HG03108 (cell line): ENCODE measurements at regions not wholly inside any gene's neighbourhood (a gene's known extent, or its start where the extent isn't known, plus 50 kb on each side); places are given as distances from the start of the nearest gene placed in this dataset.

ENCODE experiments used
- ATAC-seq: cut with Tn5 transposase; IDR thresholded peaks from one replicate; pipeline ENCODE4 v1.9.1; 2021; ENCODE audit warnings: moderate library complexity; ENCODE audit not compliant: unreplicated experiment

DNA sequence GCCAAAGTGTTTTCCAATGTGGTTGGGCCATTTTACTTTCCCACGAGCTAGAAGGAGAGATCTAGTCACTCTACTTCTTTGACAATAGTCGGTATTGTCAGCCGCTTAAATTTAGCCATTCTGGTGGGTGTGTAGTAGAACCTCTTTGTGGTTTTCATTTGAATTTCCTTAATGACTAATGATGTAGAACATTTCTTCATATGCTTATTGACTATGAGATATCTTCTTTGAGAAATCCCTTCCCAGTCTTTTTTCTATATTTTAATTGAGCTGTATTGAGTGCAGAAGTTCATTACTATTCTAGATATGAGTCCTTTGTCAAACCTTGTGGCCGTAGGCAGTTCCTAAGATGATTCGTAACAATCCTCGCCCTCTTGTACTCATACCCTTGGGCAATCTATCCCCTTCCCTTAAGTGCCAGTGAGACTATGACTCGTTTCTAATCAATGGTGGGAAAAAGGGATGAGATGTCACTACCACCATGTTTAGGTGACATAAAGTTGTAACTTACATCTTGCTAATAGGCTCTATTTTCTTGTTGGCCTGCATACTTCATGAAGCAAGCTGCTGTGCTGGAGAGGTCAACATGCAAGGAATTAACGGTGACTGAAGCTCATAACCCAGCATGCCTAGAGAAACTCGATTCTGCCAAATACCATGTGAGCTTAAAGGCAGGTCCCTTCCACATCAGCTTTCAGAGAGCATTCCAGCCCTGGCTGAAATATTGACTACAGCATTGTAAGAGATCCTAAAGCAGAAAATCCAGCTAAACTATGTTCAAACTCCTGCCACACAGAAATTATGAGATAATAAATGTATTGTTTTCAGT is 817.9 kb upstream of the SOX9 start:
- ATAC-seq, result no peak

DNA sequence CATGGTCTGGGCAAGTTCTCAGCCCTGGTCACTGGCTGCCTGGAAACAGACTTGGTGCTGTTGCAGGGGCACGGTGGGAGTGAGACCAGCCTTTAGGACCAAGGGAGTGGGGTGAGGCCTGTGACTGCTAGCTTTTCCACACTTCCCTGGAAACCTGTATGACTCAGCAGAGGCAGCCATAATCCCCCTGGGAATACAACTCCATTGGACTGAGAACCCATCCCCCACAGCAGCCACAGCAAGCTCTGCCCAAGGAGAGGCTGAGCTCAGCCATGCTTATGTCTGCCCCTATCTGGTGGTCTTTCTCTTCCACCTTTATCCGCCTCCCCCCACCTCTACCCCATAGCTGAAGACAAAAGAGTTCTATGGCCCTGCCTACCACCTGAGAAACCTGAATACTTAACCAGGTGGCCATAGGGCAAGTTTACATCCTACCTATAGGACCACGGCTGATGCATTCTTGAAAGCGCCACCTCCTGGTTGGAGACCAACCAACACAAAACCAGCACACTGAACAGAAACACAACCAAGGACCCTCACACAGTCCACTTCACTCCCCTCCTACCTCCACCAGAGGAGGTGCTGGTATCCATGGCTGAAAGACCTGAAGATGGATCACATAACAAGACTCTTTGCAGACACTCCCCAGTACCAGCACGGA is 816.2 kb upstream of the SOX9 start:
- no peak for ATAC-seq

DNA sequence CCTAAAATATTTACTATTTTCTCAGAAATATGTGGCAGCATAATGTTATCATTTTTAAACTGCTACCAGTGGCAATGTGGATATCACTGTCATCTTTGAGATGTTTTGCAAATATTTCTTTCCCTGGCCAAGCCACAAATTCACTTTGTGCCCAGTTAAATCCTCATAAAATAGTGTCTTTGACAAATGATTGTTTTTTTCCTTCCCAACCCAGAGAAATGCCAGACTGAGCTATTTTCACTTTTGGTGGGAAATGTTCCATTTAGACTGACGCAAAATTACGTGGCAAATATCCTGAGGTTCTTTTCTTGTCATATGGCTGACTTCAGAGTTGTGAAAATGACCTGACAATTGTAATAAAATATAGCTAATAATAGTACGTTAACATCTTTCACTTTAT is 807.0 kb upstream of the SOX9 start:
- ATAC-seq, result no peak

DNA sequence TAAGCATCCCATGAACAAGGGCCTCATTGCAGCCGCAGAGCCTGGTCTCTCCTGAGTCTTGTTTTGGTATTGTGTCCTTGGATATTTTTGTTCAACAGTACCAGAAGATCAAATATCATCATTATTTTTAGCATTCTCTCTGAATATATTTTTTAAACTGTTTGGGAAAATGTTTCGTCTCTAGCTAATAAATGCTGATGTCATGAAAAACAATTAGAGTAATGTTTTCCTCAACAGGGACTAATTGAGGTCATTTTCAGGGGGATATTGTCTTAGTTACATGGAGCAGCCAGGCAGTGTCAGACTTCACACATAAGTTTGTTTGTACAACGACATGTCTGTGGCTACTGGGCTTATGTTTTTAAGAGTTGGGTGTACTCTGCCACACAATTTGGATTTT is 805.3 kb upstream of the SOX9 start:
- ATAC-seq, result no peak

DNA sequence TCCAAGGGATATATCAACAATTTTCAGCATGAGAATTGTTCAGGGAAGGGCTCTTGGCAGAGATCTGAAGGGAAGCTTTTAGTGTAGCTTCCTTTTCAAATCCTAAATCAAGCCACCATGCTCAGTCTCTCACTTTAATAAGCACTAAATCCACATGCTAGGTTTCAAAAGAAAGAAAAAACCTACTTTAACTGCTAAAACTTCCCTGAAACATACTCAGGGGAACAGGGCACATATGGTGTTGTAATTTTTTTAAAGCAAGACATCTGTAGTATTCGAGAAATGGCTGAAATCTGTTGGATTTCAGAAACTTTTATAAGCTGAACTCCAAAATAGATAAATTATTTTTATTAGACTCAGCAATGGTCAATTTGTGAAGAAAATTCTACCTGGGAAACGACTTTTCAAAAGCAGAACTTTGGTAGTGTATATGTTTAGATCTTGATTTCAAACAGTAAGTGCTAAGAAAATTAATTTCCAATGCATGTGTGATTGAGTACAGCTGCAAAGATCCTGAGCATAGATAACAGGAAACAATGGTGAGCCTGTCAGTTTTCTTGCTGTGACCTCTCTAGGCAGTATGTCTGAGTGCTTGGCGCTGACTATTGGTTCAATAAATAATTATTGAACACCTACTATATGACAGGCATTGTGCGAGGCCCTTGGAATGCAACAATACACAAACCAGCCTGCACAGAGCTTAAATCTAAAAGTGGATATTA is 804.5 kb upstream of the SOX9 start:
- ATAC-seq, result no peak

DNA sequence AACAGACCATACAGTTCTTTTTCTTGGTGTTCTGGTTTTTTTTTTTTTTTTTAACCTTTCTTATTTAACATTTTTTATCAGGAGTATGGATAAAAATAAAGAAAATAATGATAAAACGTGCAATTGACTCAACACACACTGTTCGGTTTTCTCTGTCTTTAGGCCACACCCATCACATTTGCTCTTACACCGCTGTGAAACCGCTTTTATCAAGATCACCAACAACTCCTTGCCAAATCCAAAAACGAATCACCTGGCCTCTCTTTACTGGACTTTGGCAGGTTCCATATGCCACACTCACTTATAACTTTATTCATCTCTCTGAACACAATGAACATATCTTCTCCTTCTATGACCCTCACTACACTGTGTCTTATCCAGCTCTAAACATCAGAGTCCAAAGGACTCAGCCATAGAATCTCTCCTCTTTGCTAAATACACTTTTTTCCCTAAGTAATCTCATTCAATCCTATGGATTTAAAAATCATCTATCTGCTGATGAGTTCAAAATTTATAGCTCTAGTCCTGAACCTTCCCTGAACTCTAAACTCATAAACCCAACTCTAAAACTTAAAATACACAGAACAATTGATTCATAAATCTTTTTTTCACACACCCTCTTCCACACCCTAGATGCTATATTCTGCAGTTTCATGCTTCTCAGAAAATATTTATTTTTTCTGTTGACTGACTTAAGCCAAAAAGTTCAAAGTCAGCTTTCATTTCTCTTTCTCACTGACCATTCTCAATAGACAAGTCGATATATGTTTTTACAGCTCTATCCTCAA is 800.6 kb upstream of the SOX9 start:
- no peak for ATAC-seq

DNA sequence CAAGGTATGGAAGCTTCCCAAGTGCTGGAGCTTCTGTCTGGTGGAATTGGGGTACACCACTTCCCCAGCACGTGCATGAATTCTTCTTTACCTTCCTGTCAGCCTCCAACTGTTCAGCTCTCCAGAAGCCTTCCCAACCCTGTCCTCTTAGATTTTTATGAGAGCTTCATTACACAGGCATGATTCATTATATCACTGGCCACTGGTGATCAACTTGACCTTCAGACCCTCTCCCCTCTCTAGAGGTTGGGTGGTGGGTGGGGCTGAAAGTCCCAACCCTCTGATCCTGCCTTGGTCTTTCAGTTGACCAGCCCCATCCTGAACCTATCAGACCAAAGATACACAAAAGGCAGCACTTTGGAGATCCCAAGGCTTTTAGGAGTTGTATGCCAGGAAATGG is 795.7 kb upstream of the SOX9 start:
- ATAC-seq, result no peak

DNA sequence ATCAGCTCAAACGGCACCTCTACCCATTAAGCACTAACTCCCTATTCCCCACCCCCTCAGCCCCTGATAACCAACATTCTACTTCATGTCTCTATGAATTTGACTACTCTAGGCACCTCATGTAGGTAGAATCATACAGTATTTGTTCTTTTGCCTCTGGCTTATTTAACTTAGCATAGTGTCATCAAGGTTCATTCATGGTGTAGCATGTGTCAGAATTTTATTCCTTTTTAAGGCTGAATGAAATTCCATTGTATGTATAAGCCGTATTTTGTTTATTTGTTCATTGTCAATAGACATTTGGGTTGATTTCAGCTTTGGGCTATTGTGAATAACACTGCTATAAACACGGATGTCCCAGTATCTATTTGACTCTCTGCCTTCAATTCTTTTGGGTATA is 794.9 kb upstream of the SOX9 start:
- ATAC-seq, result no peak

DNA sequence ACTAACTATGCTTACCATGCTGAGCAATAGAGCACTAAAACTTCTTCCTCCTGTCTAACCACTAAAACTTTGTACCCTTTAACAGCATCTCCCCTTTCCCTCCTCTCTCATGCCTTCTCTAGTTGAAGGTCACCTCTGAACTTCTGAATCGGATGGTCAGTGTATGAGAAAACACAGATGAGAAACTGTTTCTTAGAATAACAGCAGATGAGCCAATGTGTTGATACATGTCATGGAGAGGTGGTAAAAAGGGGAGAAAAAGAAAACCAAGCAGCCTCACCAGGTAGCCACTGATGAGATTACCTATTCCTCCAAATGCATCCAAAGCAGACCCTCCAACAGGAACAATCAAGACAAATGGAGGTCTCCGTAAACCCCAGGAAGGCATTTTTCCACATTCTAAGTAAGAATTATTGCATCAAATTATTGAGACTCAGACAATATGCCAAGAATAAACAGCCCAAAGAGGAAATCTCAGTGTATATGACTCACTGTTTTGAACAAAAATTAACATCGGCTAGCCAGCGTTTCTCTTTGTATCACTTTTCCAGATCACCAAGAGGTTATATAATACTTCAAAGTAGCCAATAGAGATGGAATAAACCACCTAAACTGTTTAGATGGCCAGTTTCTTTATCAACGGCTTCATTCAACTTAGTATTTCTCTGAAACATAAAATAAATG is 793.3 kb upstream of the SOX9 start:
- no peak for ATAC-seq

DNA sequence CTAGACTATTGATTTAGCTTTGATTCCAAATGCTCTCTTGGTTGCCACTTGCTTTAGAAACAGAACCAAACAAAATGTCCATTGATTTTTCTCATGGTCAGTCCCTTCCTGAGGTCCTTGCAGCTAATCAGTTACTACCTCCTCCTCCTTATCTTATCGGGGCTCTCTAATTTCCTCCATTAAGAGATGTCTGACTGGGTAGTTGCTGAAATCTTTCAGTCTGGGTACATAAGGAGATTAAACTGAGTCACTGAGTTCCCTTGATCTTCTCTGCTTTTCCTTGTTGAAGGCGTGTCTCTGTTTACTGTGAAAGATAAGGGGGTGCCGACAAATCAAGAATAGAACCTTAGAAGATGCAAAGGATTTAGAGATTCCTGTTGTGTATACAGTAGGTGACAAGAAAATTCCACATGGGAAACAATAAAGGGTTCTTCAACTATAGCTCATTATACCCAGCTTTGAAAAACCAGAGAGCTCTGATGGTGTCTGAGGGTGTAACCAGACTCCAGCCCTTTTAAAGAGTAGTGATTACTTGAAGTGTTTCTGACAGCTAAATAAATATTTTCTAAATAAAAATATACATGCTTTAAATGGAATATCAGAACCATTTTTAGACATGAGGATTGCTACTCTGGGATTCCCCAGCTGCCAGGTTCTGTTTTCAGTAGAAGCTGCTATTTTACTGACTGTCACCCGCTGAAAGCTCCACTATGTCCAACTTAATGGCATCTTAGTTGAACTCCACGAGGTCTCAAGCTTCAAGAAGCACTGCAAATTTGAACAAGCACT is 791.3 kb upstream of the SOX9 start:
- ATAC-seq, result no peak

DNA sequence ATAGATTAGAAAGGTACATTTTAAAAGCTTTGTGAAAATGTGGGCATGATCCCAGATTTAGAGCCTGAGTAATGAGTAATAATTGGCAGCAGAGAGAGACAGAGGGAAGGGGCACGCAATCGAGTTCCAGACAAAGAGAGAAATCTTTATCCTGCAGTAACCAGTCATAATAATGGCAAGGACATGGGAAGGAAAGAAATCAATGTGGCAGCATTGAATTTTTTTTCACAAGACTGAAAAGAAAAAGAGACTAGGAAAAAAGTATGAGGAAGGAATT is 790.8 kb upstream of the SOX9 start:
- ATAC-seq, result no peak

DNA sequence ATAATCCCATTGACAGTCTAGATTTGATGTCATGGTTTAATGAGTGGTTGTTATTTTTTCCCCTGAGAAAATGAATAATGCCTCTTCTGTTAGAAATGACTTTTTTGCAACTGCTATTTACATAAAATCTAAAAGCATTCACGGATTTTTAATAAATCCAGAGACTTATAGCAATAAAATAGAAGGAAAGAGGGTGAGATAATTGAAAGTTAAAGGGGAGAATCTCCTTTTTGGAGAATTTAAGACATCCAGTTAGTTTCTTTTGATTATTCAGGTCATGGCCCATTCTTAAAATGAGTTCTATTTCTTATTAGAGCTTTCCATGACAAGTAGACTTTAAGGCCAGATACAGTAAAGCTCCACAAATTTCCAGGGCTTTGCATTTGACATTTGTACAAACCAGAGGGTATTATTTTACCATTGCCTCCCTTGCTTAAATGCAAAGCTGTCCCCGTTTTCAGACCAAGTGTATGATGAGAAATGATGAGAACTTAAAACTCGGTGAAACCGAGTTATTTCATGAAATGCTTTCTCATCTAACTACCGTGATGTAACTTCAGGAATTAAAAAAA is 789.0 kb upstream of the SOX9 start:
- ATAC-seq, result no peak

DNA sequence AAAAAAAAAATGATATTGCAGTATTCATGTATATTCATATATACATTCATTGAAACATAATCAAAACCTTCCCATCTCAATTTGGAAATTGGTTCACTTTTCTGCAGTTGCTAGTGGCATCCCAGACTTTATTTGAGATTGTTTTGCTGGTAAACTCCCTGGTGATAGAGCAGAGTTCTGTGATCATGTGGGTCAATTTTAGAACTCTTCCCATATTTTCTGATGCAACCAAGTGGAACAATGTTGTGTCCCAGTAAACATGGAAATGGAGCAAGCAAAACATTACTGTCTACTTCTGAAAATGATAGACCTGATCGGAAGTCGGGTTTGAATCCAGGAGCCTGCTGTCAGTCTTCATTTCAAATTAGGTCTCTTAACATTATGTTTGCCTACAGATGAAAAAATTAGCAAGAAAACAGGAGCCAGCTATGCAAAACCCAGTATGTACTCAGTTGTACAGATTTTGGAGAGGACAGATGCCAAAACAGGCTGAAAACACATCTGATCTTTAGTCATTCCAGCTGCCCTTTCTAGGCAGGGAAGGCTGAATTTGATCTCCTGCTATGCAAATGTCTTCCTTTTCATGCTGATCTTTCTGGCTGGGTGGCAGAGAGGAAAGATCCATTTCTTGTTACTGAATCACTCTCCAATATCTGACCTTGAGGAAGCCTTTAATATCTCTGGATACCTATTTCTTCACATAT is 786.6 kb upstream of the SOX9 start:
- no peak for ATAC-seq

DNA sequence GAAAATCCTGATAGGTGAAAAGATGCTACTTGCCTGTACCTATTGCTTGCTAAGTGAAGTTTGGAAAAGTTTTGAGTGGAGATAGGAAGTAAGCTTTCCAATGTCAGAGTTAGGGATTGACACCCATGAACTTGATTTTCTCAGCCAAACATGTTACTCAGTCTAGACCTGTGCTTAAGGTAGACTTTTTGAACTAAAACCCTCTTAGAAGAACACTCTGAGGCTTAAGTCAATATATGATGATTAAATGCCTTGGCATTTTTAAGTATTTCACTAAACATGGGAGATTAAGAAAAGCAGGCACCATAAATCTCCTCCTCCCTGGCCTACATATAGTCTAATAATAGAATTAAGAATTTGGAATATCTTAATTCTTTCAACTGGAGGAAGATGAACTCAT is 785.6 kb upstream of the SOX9 start:
- no peak for ATAC-seq

DNA sequence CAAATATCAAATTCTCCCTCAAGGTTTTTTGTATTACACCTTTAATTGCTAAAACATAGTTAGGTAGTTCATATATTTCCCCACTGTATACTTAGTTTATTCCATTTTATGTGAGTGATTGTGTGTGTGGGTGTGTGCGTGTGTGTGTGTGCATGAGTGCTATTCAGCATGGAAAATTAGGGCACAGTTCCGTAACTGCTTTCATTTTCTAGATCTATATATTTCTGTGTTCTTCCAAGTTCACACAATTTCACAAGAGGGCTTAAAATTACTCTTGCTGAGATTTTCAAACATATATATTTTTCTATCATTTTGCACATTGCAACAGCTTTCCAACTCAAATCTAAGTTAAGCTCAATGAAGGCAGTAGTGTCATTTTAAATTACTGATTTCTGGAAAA is 782.9 kb upstream of the SOX9 start:
- no peak for ATAC-seq

DNA sequence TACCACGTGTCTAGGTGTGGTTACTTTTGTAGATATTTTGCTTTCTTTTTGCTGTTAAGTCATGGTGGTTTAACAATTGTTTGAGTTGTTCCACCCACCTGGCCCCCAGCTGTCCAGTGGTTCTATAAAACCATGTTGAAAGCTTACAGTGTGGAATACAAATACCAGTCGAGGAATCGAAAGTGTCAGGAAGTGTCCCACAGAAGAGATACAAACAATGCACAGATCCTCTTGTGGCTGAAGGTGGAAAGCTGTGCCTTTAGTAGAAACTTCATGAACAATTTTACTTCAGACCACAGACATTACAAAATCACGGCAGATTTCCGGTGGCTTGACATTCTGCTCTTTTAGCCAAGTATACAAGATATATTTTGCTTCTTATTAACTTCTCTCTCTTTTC is 782.4 kb upstream of the SOX9 start:
- ATAC-seq, result no peak

DNA sequence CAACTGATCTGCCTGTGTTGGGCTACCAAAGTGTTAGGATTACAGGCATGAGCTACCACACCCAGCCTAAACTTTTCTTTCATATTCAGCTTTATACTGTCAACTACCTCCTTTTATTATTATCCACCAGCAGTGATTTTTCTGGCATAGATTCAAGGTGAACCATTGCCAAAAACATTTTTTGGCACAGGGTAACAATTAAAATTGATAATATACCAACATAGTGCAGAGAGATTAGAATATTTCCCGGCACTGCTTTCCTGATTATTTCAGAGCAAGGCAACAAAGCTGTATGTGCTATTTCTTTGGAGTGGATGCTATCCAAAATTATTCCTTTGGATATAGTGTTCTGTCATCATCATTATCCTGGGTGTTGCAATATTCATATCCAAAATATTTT is 781.6 kb upstream of the SOX9 start:
- ATAC-seq, result no peak

DNA sequence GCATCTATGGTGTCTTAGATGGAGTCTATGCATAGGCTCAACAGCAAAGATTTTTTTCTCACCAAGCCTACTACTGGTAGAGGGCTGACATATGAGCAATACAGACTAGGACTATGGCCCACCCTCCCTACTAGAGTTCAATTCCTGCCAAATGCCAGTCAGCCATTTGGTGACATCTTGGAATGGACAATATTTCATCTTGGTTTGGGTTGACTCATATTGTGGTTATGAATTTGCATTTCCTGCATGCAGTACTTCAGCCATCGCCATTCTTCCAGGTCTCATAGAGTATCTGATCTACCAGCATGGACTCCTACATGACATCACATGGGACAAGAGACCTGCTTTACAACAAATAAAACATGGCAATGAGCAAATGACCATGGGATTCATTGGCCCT is 778.1 kb upstream of the SOX9 start:
- ATAC-seq, result no peak

DNA sequence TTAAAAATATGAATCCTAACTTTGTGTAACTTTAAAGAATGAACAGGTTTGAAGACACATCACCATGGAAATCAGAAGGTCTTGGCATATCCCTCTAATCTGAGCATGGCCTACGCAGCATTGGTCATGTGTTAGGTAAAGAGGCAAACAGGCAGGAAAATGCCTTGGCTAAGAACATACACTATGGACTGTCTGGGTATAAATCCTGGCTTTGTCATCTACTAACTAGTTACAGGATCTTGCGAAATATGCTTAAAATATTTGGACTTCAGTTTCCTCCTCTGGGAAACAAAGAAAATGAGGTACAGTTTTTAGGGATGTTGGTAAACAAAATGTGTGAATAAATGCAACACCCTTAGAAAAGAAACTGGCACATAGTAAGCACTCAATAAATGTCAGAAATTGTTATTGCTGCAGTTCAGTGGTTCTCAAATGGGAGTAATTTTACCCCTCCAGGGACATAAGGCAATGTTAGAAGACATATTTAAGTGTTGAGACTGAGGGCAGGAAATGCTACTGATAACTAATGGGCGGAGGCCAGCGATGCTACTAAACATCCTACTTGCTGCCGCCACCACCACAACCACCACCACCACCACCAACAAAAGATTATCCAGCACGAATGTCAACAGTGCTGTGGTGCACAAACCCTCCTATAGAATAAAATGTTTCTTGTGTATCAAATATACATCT is 770.8 kb upstream of the SOX9 start:
- ATAC-seq, result no peak
